GM23338 (cell line): ENCODE measurements at regions not wholly inside any gene's neighbourhood (a gene's known extent, or its start where the extent isn't known, plus 50 kb on each side); places are given as distances from the start of the nearest gene placed in this dataset.

Experiments
- ATAC-seq: fragments of 200-7000 bp; cut with Tn5 transposase; 3 replicates; pipeline ENCODE4 v1.9.1; 2020
- DNase-seq: peaks from one replicate; pipeline ENCODE4 v3.0.0-alpha.2; 2015; ENCODE audit warnings: low spot score
- H2AFZ ChIP-seq: fragments of 200-600 bp; sonication (generic); 2 replicates; pipeline ENCODE4 v1.8.0; 2016; ENCODE audit warnings: antibody characterized with exemption, mild to moderate bottlenecking, moderate library complexity
- H3F3A ChIP-seq: fragments of 200-600 bp; sonication (generic); replicated peaks from 2 replicates; pipeline ENCODE4 v1.8.0; 2017; ENCODE audit warnings: antibody characterized with exemption, mixed run types, low read depth
- H3K27ac ChIP-seq: fragments of 200-600 bp; sonication (generic); 2 replicates; pipeline ENCODE4 v1.6.1; 2016; ENCODE audit warnings: low read depth
- H3K27me3 ChIP-seq: fragments of 200-600 bp; sonication (generic); 2 replicates; pipeline ENCODE4 v1.8.0; 2016; ENCODE audit warnings: mild to moderate bottlenecking, mixed run types, moderate library complexity; ENCODE audit not compliant: insufficient read depth
- H3K36me3 ChIP-seq: fragments of 200-600 bp; sonication (generic); 2 replicates; pipeline ENCODE4 v1.8.0; 2016; ENCODE audit warnings: mild to moderate bottlenecking; ENCODE audit not compliant: insufficient read depth
- H3K4me1 ChIP-seq: fragments of 200-600 bp; sonication (generic); 2 replicates; pipeline ENCODE4 v1.8.0; 2016; ENCODE audit warnings: mild to moderate bottlenecking, moderate library complexity; ENCODE audit not compliant: insufficient read depth
- H3K4me2 ChIP-seq: fragments of 200-600 bp; sonication (generic); 2 replicates; pipeline ENCODE4 v1.7.1; 2017; ENCODE audit warnings: mixed run types
- H3K4me3 ChIP-seq: fragments of 200-600 bp; sonication (generic); 2 replicates; pipeline ENCODE4 v1.6.1; 2016; ENCODE audit warnings: mixed run types
- H3K79me2 ChIP-seq: fragments of 200-600 bp; sonication (generic); replicated peaks from 2 replicates; pipeline ENCODE4 v1.8.0; 2017; ENCODE audit warnings: mild to moderate bottlenecking; ENCODE audit not compliant: insufficient read depth
- H3K9me2 ChIP-seq: fragments of 200-600 bp; sonication (generic); 2 replicates; pipeline ENCODE4 v1.8.0; 2017; ENCODE audit not compliant: insufficient read depth
- H4K20me1 ChIP-seq: fragments of 200-600 bp; sonication (generic); replicated peaks from 2 replicates; pipeline ENCODE4 v1.8.0; 2017; ENCODE audit warnings: mild to moderate bottlenecking; ENCODE audit not compliant: insufficient read depth
- H3K27ac Mint-ChIP-seq: 2 replicates; pipeline ENCODE4 v1.8.0; 2020; ENCODE audit warnings: inconsistent platforms, mild to moderate bottlenecking, moderate library complexity, mixed read lengths
- H3K27me3 Mint-ChIP-seq: 3 replicates; pipeline ENCODE4 v1.8.0; 2022; ENCODE audit warnings: low read depth, mild to moderate bottlenecking, moderate library complexity, mixed read lengths, inconsistent platforms; ENCODE audit not compliant: insufficient read depth, poor library complexity
- H3K36me3 Mint-ChIP-seq: 3 replicates; pipeline ENCODE4 v1.8.0; 2021; ENCODE audit warnings: low read depth, mild to moderate bottlenecking, inconsistent platforms, moderate library complexity, mixed read lengths
- H3K4me1 Mint-ChIP-seq: 3 replicates; pipeline ENCODE4 v1.8.0; 2020; ENCODE audit warnings: mild to moderate bottlenecking, inconsistent platforms, mixed read lengths
- H3K4me3 Mint-ChIP-seq: 3 replicates; pipeline ENCODE4 v1.8.0; 2021; ENCODE audit warnings: moderate library complexity, mild to moderate bottlenecking, inconsistent platforms, mixed read lengths
- H3K9me3 Mint-ChIP-seq: 3 replicates; pipeline ENCODE4 v1.8.0; 2020; ENCODE audit warnings: moderate library complexity, mild to moderate bottlenecking, inconsistent platforms, mixed read lengths
- CREB1 ChIP-seq: fragments of 250-450 bp; sonication (Bioruptor Pico); IDR thresholded peaks from 2 replicates; pipeline ENCODE4 v1.5.0; 2020; ENCODE audit warnings: low read depth, mild to moderate bottlenecking, moderate library complexity
- EZH2 ChIP-seq: fragments of 200-600 bp; sonication (generic); IDR thresholded peaks from one replicate; pipeline ENCODE4 v1.8.0; 2017; ENCODE audit warnings: antibody characterized with exemption, mild to moderate bottlenecking, low read depth; ENCODE audit not compliant: unreplicated experiment
- EZH2phosphoT487 ChIP-seq: fragments of 200-600 bp; sonication (generic); IDR thresholded peaks from one replicate; pipeline ENCODE4 v1.8.1; 2018; ENCODE audit warnings: antibody characterized with exemption; ENCODE audit not compliant: unreplicated experiment
- JUNB ChIP-seq: IDR thresholded peaks from one replicate; pipeline ENCODE4 v1.6.1; 2016; ENCODE audit warnings: antibody characterized with exemption; ENCODE audit not compliant: unreplicated experiment
- NANOG ChIP-seq: IDR thresholded peaks from 2 replicates; pipeline ENCODE4 v1.6.1; 2016; ENCODE audit warnings: antibody characterized with exemption, borderline replicate concordance
- POLR2AphosphoS5 ChIP-seq: IDR thresholded peaks from 2 replicates; pipeline ENCODE4 v1.6.1; 2016; ENCODE audit warnings: antibody characterized with exemption, low read depth
- REST ChIP-seq: IDR thresholded peaks from one replicate; pipeline ENCODE4 v1.6.1; 2018; ENCODE audit warnings: antibody characterized with exemption; ENCODE audit not compliant: unreplicated experiment
- STAT1 ChIP-seq: IDR thresholded peaks from one replicate; pipeline ENCODE4 v1.6.1; 2016; ENCODE audit warnings: antibody characterized with exemption; ENCODE audit not compliant: unreplicated experiment
- ZNF114 ChIP-seq: fragments of 250-450 bp; sonication (Bioruptor Pico); IDR thresholded peaks from 2 replicates; pipeline ENCODE4 v1.5.0; 2020; ENCODE audit warnings: mild to moderate bottlenecking, moderate library complexity
- ZNF331 ChIP-seq: fragments of 250-450 bp; sonication (Bioruptor Pico); IDR thresholded peaks from 2 replicates; pipeline ENCODE4 v1.5.0; 2020; ENCODE audit warnings: low read depth, mild to moderate bottlenecking, moderate library complexity
- TF ChIP-seq, protein P1 (sequence below): IDR thresholded peaks from 2 replicates; pipeline ENCODE4 v1.6.1; 2016; ENCODE audit warnings: antibody characterized with exemption
- TF ChIP-seq, protein P2 (sequence below), 2 experiments: fragments of 200-600 bp in 1 of 2; sonication (generic) in 1 of 2; conservative IDR thresholded peaks; 2 replicates each; pipeline versions ENCODE4 v1.5.1 to v1.6.1; 2016 to 2017; ENCODE audit warnings: antibody characterized with exemption in 2 of 2, low read depth in 2 of 2, mild to moderate bottlenecking in 2 of 2, moderate library complexity in 1 of 2

- Histone ChIP-seq H3F3A (no peaks in the 10 kb centered on the region), H3K4me1 (no peaks in the 10 kb centered on the region), H3K79me2 (no peaks in the 10 kb centered on the region), H4K20me1 (no peaks in the 10 kb centered on the region), H3K4me2 (no peak overlapping the region), H3K36me3 (no peaks in the 10 kb centered on the region), H3K4me3 (no peak overlapping the region), H3K9me2 (no peaks in the 10 kb centered on the region; the same call in 1 of the 2 replicates), H3K27ac (no peak overlapping the region), H3K27me3 (no peaks in the 10 kb centered on the region), H2AFZ (no peak overlapping the region)
- Mint-ChIP-seq H3K9me3 (no peaks in the 10 kb centered on the region), H3K36me3 (no peaks in the 10 kb centered on the region), H3K4me1 (no peaks in the 10 kb centered on the region), H3K27me3 (no peaks in the 10 kb centered on the region), H3K27ac (no peak overlapping the region), H3K4me3 (no peak overlapping the region)
- no peak for TF ChIP-seq EZH2phosphoT487
- TF ChIP-seq CREB1 (CRISPR knock-in tag) = no peak
- TF ChIP-seq REST = no peak
- no peak for ATAC-seq
- DNase-seq = no peak
Observed at GRCh38 chr9:8014997-8015682, 215.6 kb upstream of the DMAC1 start.

DNA sequence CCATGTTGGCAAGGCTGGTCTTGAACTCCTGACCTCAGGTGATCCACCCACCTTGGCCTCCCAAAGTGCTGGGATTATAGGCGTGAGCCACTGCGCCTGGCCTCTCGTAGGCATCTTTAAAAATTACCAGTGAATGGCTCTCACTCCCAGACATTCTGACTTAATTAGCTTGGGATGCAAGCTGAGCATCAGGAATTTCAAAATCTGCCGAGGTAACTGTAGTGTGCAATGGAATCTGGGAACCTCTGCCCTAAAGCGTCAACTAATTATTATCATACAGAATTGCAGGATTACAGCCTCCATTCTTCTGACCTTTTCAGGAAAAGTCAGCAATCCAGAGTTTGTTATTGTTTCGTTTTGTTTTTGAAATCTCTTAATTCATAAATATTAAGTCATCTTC, 213.4 kb upstream of the DMAC1 start:
- Mint-ChIP-seq H3K4me1 (no peaks in the 10 kb centered on the region), H3K36me3 (0 out of 3 replicates have a peak, but pooled peaks cover 3% of the 10 kb centered on the region), H3K4me3 (no peak overlapping the region), H3K27ac (no peak overlapping the region), H3K9me3 (no peaks in the 10 kb centered on the region), H3K27me3 (no peaks in the 10 kb centered on the region)
- Histone ChIP-seq H3K36me3 (no peaks in the 10 kb centered on the region), H3K9me2 (no peaks in the 10 kb centered on the region), H2AFZ (no peak overlapping the region), H3K4me3 (no peak overlapping the region), H3K27ac (no peak overlapping the region), H3K4me2 (no peak overlapping the region), H3K79me2 (no peaks in the 10 kb centered on the region), H3K27me3 (no peaks in the 10 kb centered on the region), H4K20me1 (no peaks in the 10 kb centered on the region), H3F3A (no peaks in the 10 kb centered on the region), H3K4me1 (no peaks in the 10 kb centered on the region)
- no peak for ATAC-seq
- DNase-seq = peak; percentile 30
- TF ChIP-seq, protein P1, sequence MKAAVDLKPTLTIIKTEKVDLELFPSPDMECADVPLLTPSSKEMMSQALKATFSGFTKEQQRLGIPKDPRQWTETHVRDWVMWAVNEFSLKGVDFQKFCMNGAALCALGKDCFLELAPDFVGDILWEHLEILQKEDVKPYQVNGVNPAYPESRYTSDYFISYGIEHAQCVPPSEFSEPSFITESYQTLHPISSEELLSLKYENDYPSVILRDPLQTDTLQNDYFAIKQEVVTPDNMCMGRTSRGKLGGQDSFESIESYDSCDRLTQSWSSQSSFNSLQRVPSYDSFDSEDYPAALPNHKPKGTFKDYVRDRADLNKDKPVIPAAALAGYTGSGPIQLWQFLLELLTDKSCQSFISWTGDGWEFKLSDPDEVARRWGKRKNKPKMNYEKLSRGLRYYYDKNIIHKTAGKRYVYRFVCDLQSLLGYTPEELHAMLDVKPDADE = no peak
- TF ChIP-seq EZH2 (no peak), ZNF331 (CRISPR knock-in tag) (no peak), POLR2AphosphoS5 (no peak), JUNB (no peak), EZH2phosphoT487 (no peak), NANOG (no peak), STAT1 (no peak), REST (no peak), CREB1 (CRISPR knock-in tag) (no peak), ZNF114 (CRISPR knock-in tag) (no peak)
- TF ChIP-seq, protein P2, sequence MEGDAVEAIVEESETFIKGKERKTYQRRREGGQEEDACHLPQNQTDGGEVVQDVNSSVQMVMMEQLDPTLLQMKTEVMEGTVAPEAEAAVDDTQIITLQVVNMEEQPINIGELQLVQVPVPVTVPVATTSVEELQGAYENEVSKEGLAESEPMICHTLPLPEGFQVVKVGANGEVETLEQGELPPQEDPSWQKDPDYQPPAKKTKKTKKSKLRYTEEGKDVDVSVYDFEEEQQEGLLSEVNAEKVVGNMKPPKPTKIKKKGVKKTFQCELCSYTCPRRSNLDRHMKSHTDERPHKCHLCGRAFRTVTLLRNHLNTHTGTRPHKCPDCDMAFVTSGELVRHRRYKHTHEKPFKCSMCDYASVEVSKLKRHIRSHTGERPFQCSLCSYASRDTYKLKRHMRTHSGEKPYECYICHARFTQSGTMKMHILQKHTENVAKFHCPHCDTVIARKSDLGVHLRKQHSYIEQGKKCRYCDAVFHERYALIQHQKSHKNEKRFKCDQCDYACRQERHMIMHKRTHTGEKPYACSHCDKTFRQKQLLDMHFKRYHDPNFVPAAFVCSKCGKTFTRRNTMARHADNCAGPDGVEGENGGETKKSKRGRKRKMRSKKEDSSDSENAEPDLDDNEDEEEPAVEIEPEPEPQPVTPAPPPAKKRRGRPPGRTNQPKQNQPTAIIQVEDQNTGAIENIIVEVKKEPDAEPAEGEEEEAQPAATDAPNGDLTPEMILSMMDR (conservative IDR thresholded peaks at IDR 0.05; ENCODE audit: low read depth in 2 of 2) = no peak
